Stomach smooth muscle (tissue), 2 donors: ENCODE measurements at regions not wholly inside any gene's neighbourhood (a gene's known extent, or its start where the extent isn't known, plus 50 kb on each side); places are given as distances from the start of the nearest gene placed in this dataset.

Experiments used
- H3K27ac ChIP-seq: one replicate; pipeline ENCODE4 v1.7.0; 2013; ENCODE audit warnings: mild to moderate bottlenecking, low read length, inconsistent platforms
- H3K27me3 ChIP-seq, 2 donors: one replicate each; pipeline ENCODE4 v1.7.0; 2013; ENCODE audit warnings: low read length in 2 of 2; ENCODE audit not compliant: insufficient read depth in 2 of 2, control insufficient read depth in 1 of 2
- H3K36me3 ChIP-seq, 2 donors: one replicate each; pipeline ENCODE4 v1.7.0; 2013; ENCODE audit warnings: low read length in 2 of 2; ENCODE audit not compliant: control insufficient read depth in 2 of 2, insufficient read depth in 2 of 2
- H3K4me1 ChIP-seq: one replicate; pipeline ENCODE4 v1.7.0; 2013; ENCODE audit warnings: low read length; ENCODE audit not compliant: control insufficient read depth, insufficient read depth
- H3K4me3 ChIP-seq, 2 donors: one replicate each; pipeline ENCODE4 v1.7.0; 2013; ENCODE audit warnings: low read length in 2 of 2
- H3K9ac ChIP-seq, 2 donors: one replicate each; pipeline ENCODE4 v1.7.0; 2013; ENCODE audit warnings: low read length in 2 of 2, mild to moderate bottlenecking in 1 of 2
- H3K9me3 ChIP-seq, 2 donors: one replicate each; pipeline ENCODE4 v1.7.0; 2013; ENCODE audit warnings: low read length in 2 of 2; ENCODE audit not compliant: control insufficient read depth in 2 of 2
- donor health status: healthy.
- donor health status: Pancreatic carcinoma.

- H3K27me3 ChIP-seq: no peaks in the 10 kb centered on the region
- no peak overlapping the region for H3K27ac ChIP-seq
- no peak overlapping the region for H3K9ac ChIP-seq
- H3K9me3 ChIP-seq: no peaks in the 10 kb centered on the region
- H3K4me1 ChIP-seq: no peaks in the 10 kb centered on the region
- H3K36me3 ChIP-seq: no peaks in the 10 kb centered on the region
- H3K4me3 ChIP-seq: no peak overlapping the region
These were observed 320.9 kb upstream of the PRDM1 start for GRCh38 chr6:105765239-105765638.

- H3K9me3 ChIP-seq: no peaks in the 10 kb centered on the region
- no peak overlapping the region for H3K27ac ChIP-seq
- H3K36me3 ChIP-seq: no peaks in the 10 kb centered on the region
- H3K9ac ChIP-seq: no peak overlapping the region
- peaks cover 5% of the 10 kb centered on the region for H3K4me1 ChIP-seq
- no peak overlapping the region for H3K4me3 ChIP-seq
- no peaks in the 10 kb centered on the region for H3K27me3 ChIP-seq
These were observed 321.8 kb upstream of the PRDM1 start for GRCh38 chr6:105764315-105764714.

- no peaks in the 10 kb centered on the region for H3K27me3 ChIP-seq
- no peak overlapping the region for H3K27ac ChIP-seq
- no peaks in the 10 kb centered on the region for H3K36me3 ChIP-seq
- H3K9me3 ChIP-seq: no peaks in the 10 kb centered on the region
- H3K4me3 ChIP-seq: no peak overlapping the region
- H3K4me1 ChIP-seq: peaks cover 5% of the 10 kb centered on the region
- H3K9ac ChIP-seq: no peak overlapping the region
These were observed 322.3 kb upstream of the PRDM1 start for GRCh38 chr6:105763866-105764265.

- no peaks in the 10 kb centered on the region for H3K27me3 ChIP-seq
- no peak overlapping the region for H3K4me3 ChIP-seq
- H3K9me3 ChIP-seq: no peaks in the 10 kb centered on the region
- no peak overlapping the region for H3K9ac ChIP-seq
- H3K4me1 ChIP-seq: peaks cover 5% of the 10 kb centered on the region
- H3K27ac ChIP-seq: no peak overlapping the region
- H3K36me3 ChIP-seq: no peaks in the 10 kb centered on the region
These were observed 325.4 kb upstream of the PRDM1 start for GRCh38 chr6:105760746-105761145.

- Histone ChIP-seq H3K9me3 (no peaks in the 10 kb centered on the region), H3K27me3 (no peaks in the 10 kb centered on the region), H3K9ac (no peak overlapping the region), H3K4me3 (no peak overlapping the region), H3K4me1 (peaks cover 5% of the 10 kb centered on the region), H3K36me3 (no peaks in the 10 kb centered on the region), H3K27ac (no peak overlapping the region)
These were observed 326.2 kb upstream of the PRDM1 start for GRCh38 chr6:105759946-105760345.

GRCh38 chr6:105759015-105759414 is 327.1 kb upstream of the PRDM1 start:
- Histone ChIP-seq H3K27ac (no peak overlapping the region), H3K4me3 (no peak overlapping the region)

GRCh38 chr6:105757512-105758200 is 328.5 kb upstream of the PRDM1 start:
- peaks cover 8% of the 10 kb centered on the region for H3K4me1 ChIP-seq
- H3K36me3 ChIP-seq: no peaks in the 10 kb centered on the region
- H3K9me3 ChIP-seq: no peaks in the 10 kb centered on the region
- no peak overlapping the region for H3K9ac ChIP-seq
- H3K4me3 ChIP-seq: no peak overlapping the region
- H3K27me3 ChIP-seq: no peaks in the 10 kb centered on the region
- no peak overlapping the region for H3K27ac ChIP-seq

More at GRCh38 chr6:105759015-105759414, 327.1 kb upstream of the PRDM1 start:
- H3K36me3 ChIP-seq: no peaks in the 10 kb centered on the region
- no peaks in the 10 kb centered on the region for H3K27me3 ChIP-seq
- H3K9ac ChIP-seq: no peak overlapping the region
- peaks cover 5% of the 10 kb centered on the region for H3K4me1 ChIP-seq
- H3K9me3 ChIP-seq: no peaks in the 10 kb centered on the region

- no peaks in the 10 kb centered on the region for H3K27me3 ChIP-seq
- H3K9me3 ChIP-seq: no peaks in the 10 kb centered on the region
- H3K4me3 ChIP-seq: no peak overlapping the region
- H3K27ac ChIP-seq: no peak overlapping the region
- H3K9ac ChIP-seq: no peak overlapping the region
- peaks cover 8% of the 10 kb centered on the region for H3K4me1 ChIP-seq
- no peaks in the 10 kb centered on the region for H3K36me3 ChIP-seq
These were observed 330.3 kb upstream of the PRDM1 start for GRCh38 chr6:105755885-105756284.

GRCh38 chr6:105753620-105754211 is 332.4 kb upstream of the PRDM1 start:
- H3K4me1 ChIP-seq: peaks cover 3% of the 10 kb centered on the region
- H3K9me3 ChIP-seq: no peaks in the 10 kb centered on the region
- no peaks in the 10 kb centered on the region for H3K27me3 ChIP-seq
- H3K36me3 ChIP-seq: no peaks in the 10 kb centered on the region
- H3K4me3 ChIP-seq: no peak overlapping the region
- H3K9ac ChIP-seq: no peak overlapping the region
- H3K27ac ChIP-seq: no peak overlapping the region

- Histone ChIP-seq H3K4me1 (peaks cover 3% of the 10 kb centered on the region), H3K27me3 (no peaks in the 10 kb centered on the region)
These were observed 332.9 kb upstream of the PRDM1 start for GRCh38 chr6:105753207-105753606.

GRCh38 chr6:105750089-105750488 is 336.0 kb upstream of the PRDM1 start:
- H3K4me3 ChIP-seq: no peak overlapping the region
- no peaks in the 10 kb centered on the region for H3K36me3 ChIP-seq
- no peaks in the 10 kb centered on the region for H3K9me3 ChIP-seq
- H3K9ac ChIP-seq: no peak overlapping the region
- no peaks in the 10 kb centered on the region for H3K27me3 ChIP-seq
- H3K27ac ChIP-seq: no peak overlapping the region
- H3K4me1 ChIP-seq: peaks cover 3% of the 10 kb centered on the region

More at GRCh38 chr6:105753207-105753606, 332.9 kb upstream of the PRDM1 start:
- H3K9ac ChIP-seq: no peak overlapping the region
- H3K36me3 ChIP-seq: no peaks in the 10 kb centered on the region
- H3K9me3 ChIP-seq: no peaks in the 10 kb centered on the region
- no peak overlapping the region for H3K27ac ChIP-seq
- H3K4me3 ChIP-seq: no peak overlapping the region
